HepG2 (cell line): ENCODE measurements at regions not wholly inside any gene's neighbourhood (a gene's known extent, or its start where the extent isn't known, plus 50 kb on each side); places are given as distances from the start of the nearest gene placed in this dataset.

Experiments used
- ATAC-seq: fragments of 200-7000 bp; cut with Tn5 transposase; 3 replicates; pipeline ENCODE4 v1.9.1; 2020; ENCODE audit warnings: mild to moderate bottlenecking, moderate library complexity
- BruUV-seq: library from RNA; stranded (reverse); fragments of 400-500 nt; replicated peaks from 2 replicates; lab custom pipeline; 2021; lab: Mats Ljungman, UMichigan
- CTCF ChIA-PET: fragments of 300-600 bp; formaldehyde crosslinking; extraction: SDS; loops from one replicate; lab custom pipeline; 2021; ENCODE audit warnings: low total read pairs, inconsistent platforms, low intra/inter-chr PET ratio; lab: Yijun Ruan, JAX
- POLR2A ChIA-PET: fragments of 350-600 bp; sonication (Branson Sonifier 250); formaldehyde crosslinking; loops from one replicate; lab custom pipeline; 2020; ENCODE audit warnings: antibody characterized with exemption, inconsistent platforms; lab: Yijun Ruan, JAX
- DNase-seq: peaks from one replicate; pipeline ENCODE4 v3.0.0-alpha.2; 2015; ENCODE audit warnings: low spot score
- FAIRE-seq: peaks from 3 replicates; lab custom pipeline; 2011; peaks lifted over from hg19 to GRCh38; lab: Jason Lieb, UNC
- H2AFZ ChIP-seq: one replicate; pipeline ENCODE4 v1.6.1; 2011; ENCODE audit warnings: low read length, inconsistent platforms
- H3K27ac ChIP-seq: fragments of 300-600 bp; 3 replicates; pipeline ENCODE4 v1.8.0; 2011; ENCODE audit warnings: mixed run types, mild to moderate bottlenecking, mixed read lengths, low read length, inconsistent platforms; ENCODE audit not compliant: insufficient read depth; ENCODE audit errors: extremely low read length
- H3K27me3 ChIP-seq, 2 experiments: fragments of 200-600 bp in 1 of 2; 2 replicates in 1 of 2; 3 replicates in 1 of 2; pipeline versions ENCODE4 v1.6.0 to v1.8.0; 2011; ENCODE audit warnings: low read length in 2 of 2, mild to moderate bottlenecking in 2 of 2, moderate library complexity in 2 of 2, inconsistent platforms in 1 of 2; ENCODE audit not compliant: insufficient read depth in 2 of 2, control insufficient read depth in 1 of 2
- H3K36me3 ChIP-seq, 2 experiments: fragments of 200-600 bp in 1 of 2; replicated peaks in 1 of 2; 2 replicates in 1 of 2; 3 replicates in 1 of 2; pipeline versions ENCODE4 v1.5.1 to v1.8.0; 2011; ENCODE audit warnings: low read length in 2 of 2, inconsistent platforms in 1 of 2; ENCODE audit not compliant: insufficient read depth in 2 of 2, control insufficient read depth in 1 of 2
- H3K4me1 ChIP-seq: 2 replicates; pipeline ENCODE4 v1.5.1; 2012; ENCODE audit warnings: low read length, inconsistent platforms; ENCODE audit not compliant: insufficient read depth
- H3K4me2 ChIP-seq: 2 replicates; pipeline ENCODE4 v1.6.0; 2011; ENCODE audit warnings: low read depth, low read length, inconsistent platforms
- H3K4me3 ChIP-seq, 3 experiments: fragments of 200-600 bp in 1 of 3; sonication (generic), shearing (Covaris generic) in 1 of 3; replicated peaks in 1 of 3; 2 replicates each; pipeline ENCODE4 v1.5.1; 2011 to 2016; ENCODE audit warnings: low read length in 3 of 3, inconsistent platforms in 2 of 3, low read depth in 2 of 3, mild to moderate bottlenecking in 2 of 3, control low read depth in 1 of 3, mixed read lengths in 1 of 3; ENCODE audit not compliant: insufficient read depth in 1 of 3
- H3K79me2 ChIP-seq: one replicate; pipeline ENCODE4 v1.6.1; 2011; ENCODE audit warnings: low read length, inconsistent platforms; ENCODE audit not compliant: insufficient read depth
- H3K9ac ChIP-seq: 2 replicates; pipeline ENCODE4 v1.6.0; 2011; ENCODE audit warnings: mild to moderate bottlenecking, low read depth, low read length, inconsistent platforms; ENCODE audit not compliant: insufficient read depth
- H3K9me3 ChIP-seq: 2 replicates; pipeline ENCODE4 v1.5.1; 2012; ENCODE audit warnings: mild to moderate bottlenecking, low read length
- H4K20me1 ChIP-seq: 2 replicates; pipeline ENCODE4 v1.6.0; 2011; ENCODE audit warnings: inconsistent platforms, mild to moderate bottlenecking, low read length, moderate library complexity; ENCODE audit not compliant: insufficient read depth
- ARID5B ChIP-seq: IDR thresholded peaks from 2 replicates; pipeline ENCODE4 v1.4.0; 2020; ENCODE audit warnings: mild to moderate bottlenecking, missing genetic modification reagents
- EP300 ChIP-seq, 3 experiments: sonication (generic) in 1 of 3; formaldehyde crosslinking in 1 of 3; IDR thresholded peaks; 2 replicates each; pipeline versions ENCODE4 v1.5.1 to v1.6.1; 2011 to 2020; ENCODE audit warnings: low read depth in 2 of 3, low read length in 2 of 3, borderline replicate concordance in 1 of 3, improper control_type of control experiment in 1 of 3, mild to moderate bottlenecking in 1 of 3, missing genetic modification reagents in 1 of 3, moderate library complexity in 1 of 3
- FOSL1 ChIP-seq: sonication (generic); formaldehyde crosslinking; IDR thresholded peaks from 2 replicates; pipeline ENCODE4 v1.9.0; 2021; ENCODE audit warnings: missing genetic modification reagents, borderline replicate concordance
- FOSL2 ChIP-seq: sonication (generic); formaldehyde crosslinking; IDR thresholded peaks from 2 replicates; pipeline ENCODE4 v1.4.0; 2020; ENCODE audit warnings: missing genetic modification reagents
- GATAD2A ChIP-seq: IDR thresholded peaks from 2 replicates; pipeline ENCODE4 v1.6.1; 2016
- MED1 ChIP-seq: sonication (generic); formaldehyde crosslinking; IDR thresholded peaks from 2 replicates; pipeline ENCODE4 v1.4.0; 2020; ENCODE audit warnings: missing genetic modification reagents
- NR2F1 ChIP-seq, 2 experiments: fragments of 450-650 bp in 1 of 2; formaldehyde crosslinking in 1 of 2; IDR thresholded peaks; 2 replicates each; pipeline versions ENCODE4 v1.5.0 to v1.6.1; 2016 to 2020; ENCODE audit warnings: mild to moderate bottlenecking in 1 of 2, missing compliant biosample characterization in 1 of 2, missing genetic modification reagents in 1 of 2, moderate library complexity in 1 of 2
- RARA ChIP-seq: IDR thresholded peaks from 2 replicates; pipeline ENCODE4 v1.6.1; 2016; ENCODE audit warnings: missing genetic modification reagents, missing compliant biosample characterization
- RXRB ChIP-seq: IDR thresholded peaks from 2 replicates; pipeline ENCODE4 v1.6.1; 2016; ENCODE audit warnings: borderline replicate concordance, missing genetic modification reagents, missing compliant biosample characterization
- SPEN ChIP-seq: sonication (generic); formaldehyde crosslinking; IDR thresholded peaks from 2 replicates; pipeline ENCODE4 v1.5.1; 2020; ENCODE audit warnings: low read depth, mild to moderate bottlenecking, missing genetic modification reagents
- TP53 ChIP-seq: sonication (generic); formaldehyde crosslinking; conservative IDR thresholded peaks from 2 replicates; pipeline ENCODE4 v1.4.0; 2020; ENCODE audit warnings: missing genetic modification reagents
- ZNF432 ChIP-seq: sonication (generic); formaldehyde crosslinking; IDR thresholded peaks from 2 replicates; pipeline ENCODE4 v1.5.0; 2020; ENCODE audit warnings: missing genetic modification reagents, mild to moderate bottlenecking, borderline replicate concordance
- ZNF496 ChIP-seq: sonication (generic); formaldehyde crosslinking; IDR thresholded peaks from 2 replicates; pipeline ENCODE4 v1.8.1; 2023; ENCODE audit warnings: mild to moderate bottlenecking, moderate library complexity, missing genetic modification reagents; ENCODE audit not compliant: insufficient replicate concordance
- ZNF552 ChIP-seq: sonication (generic); formaldehyde crosslinking; IDR thresholded peaks from 2 replicates; pipeline ENCODE4 v1.9.0; 2022; ENCODE audit warnings: missing genetic modification reagents, mild to moderate bottlenecking, borderline replicate concordance
- ZZZ3 ChIP-seq: sonication (generic); formaldehyde crosslinking; IDR thresholded peaks from 2 replicates; pipeline ENCODE4 v1.4.0; 2020; ENCODE audit warnings: missing genetic modification reagents, mild to moderate bottlenecking, borderline replicate concordance
- WGBS: methylation state at CpG from one replicate; pipeline ENCODE4 v1.1.6; 2017; ENCODE audit warnings: low lambda C conversion rate; 5-methylcytosine and 5-hydroxymethylcytosine counted together
- in situ Hi-C: cut with HindIII; loops from 2 replicates; pipeline ENCODE4 v1.10.0; 2017; ENCODE audit warnings: low pct_unique_long_range_greater_than_20kb; ENCODE audit not compliant: extremely low pct_ligation_motif_present
- intact Hi-C: fragments of 100-400 bp; cut with micrococcal nuclease; formaldehyde crosslinking; loops from one replicate; pipeline ENCODE4 v1.10.0; 2022; ENCODE audit not compliant: unreplicated experiment
- TF ChIP-seq, protein P1 (sequence below): sonication (generic); formaldehyde crosslinking; IDR thresholded peaks from 2 replicates; pipeline ENCODE4 v1.4.0; 2020; ENCODE audit warnings: missing genetic modification reagents, borderline replicate concordance

DNA sequence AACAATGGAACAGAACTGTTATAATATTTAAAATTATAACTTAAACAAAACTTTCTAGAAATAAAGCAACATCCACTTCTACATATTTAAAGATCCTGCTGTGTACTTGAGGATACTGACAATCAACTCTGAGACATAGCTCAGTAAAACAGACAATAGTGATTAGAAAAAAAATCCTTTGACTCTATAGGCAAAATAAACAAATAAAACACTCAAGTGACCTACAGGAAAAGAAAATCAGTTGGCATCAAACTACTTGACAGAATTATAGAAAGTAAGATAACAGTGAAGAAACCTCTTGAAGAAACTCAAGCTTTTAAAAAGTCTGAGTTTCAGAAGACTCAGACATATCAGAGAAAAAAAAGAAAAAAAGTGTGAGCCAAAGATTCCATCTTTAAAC is 55.9 kb upstream of the THOC2 start (continued):
- no peak for TF ChIP-seq SPEN (CRISPR knock-in tag)

GRCh38 chrX:123797543-123798447 is 62.1 kb upstream of the XIAP start:
- 0 out of 2 replicates have a peak overlapping the region, but pooled peaks have one; percentile 7 for H3K4me2 ChIP-seq
- H2AFZ ChIP-seq, result no peak overlapping the region
- 95% methylated on average over 5 of the region's 8 CpGs for WGBS
- FAIRE-seq, result no peak
- no peak overlapping the region for H3K27ac ChIP-seq
- in situ Hi-C loops, result no loop called here
- no peak overlapping the region for H3K4me3 ChIP-seq
- H3K4me1 ChIP-seq, result peaks cover 37% of the 10 kb centered on the region
- H3K27me3 ChIP-seq, result no peaks in the 10 kb centered on the region
- no peaks in the 10 kb centered on the region for H3K79me2 ChIP-seq
- no TSS peak for BruUV-seq
- H3K36me3 ChIP-seq, result no peaks in the 10 kb centered on the region
- intact Hi-C loops, result no loop called here
- peak; percentile 88 for ATAC-seq
- DNase-seq, result peak; percentile 66
- H3K9me3 ChIP-seq, result no peaks in the 10 kb centered on the region
- CTCF ChIA-PET, result no interaction called here
- H3K9ac ChIP-seq, result no peak overlapping the region
- POLR2A ChIA-PET, result interaction anchor here (0.6 to 1.1 kb wide), 5 partner anchors 17 to 32 kb away, joined by 3 to 5 read pairs (median 3); no protein-coding TSS in a partner anchor
- H4K20me1 ChIP-seq, result no peaks in the 10 kb centered on the region
- TF ChIP-seq TP53 (CRISPR knock-in tag) (no peak), ZZZ3 (no peak), MED1 (CRISPR knock-in tag) (peak; percentile 39; the same call in 1 of the 2 replicates), ZNF432 (no peak), RARA (0 out of 2 replicates have a peak, but pooled peaks have one; percentile 8), ARID5B (0 out of 2 replicates have a peak, but pooled peaks have one; percentile 15), NR2F1 (CRISPR knock-in tag; IDR thresholded peaks at IDR 0.05) (no peak), RXRB (CRISPR knock-in tag) (peak; percentile 57), EP300 (IDR thresholded peaks at IDR 0.05; ENCODE audit: low read depth in 2 of 2, low read length in 2 of 2) (peak in 1 of 2 experiments; percentile 25; a peak in 1 of 4 replicates), EP300 (CRISPR knock-in tag; IDR thresholded peaks at IDR 0.05; ENCODE audit: borderline replicate concordance) (no peak), ZNF496 (CRISPR knock-in tag) (no peak), FOSL2 (CRISPR knock-in tag) (peak; percentile 89), FOSL1 (peak; percentile 27; the same call in 1 of the 2 replicates), ZNF552 (no peak), GATAD2A (peak; percentile 41; the same call in 1 of the 2 replicates)
- TF ChIP-seq, protein P1, sequence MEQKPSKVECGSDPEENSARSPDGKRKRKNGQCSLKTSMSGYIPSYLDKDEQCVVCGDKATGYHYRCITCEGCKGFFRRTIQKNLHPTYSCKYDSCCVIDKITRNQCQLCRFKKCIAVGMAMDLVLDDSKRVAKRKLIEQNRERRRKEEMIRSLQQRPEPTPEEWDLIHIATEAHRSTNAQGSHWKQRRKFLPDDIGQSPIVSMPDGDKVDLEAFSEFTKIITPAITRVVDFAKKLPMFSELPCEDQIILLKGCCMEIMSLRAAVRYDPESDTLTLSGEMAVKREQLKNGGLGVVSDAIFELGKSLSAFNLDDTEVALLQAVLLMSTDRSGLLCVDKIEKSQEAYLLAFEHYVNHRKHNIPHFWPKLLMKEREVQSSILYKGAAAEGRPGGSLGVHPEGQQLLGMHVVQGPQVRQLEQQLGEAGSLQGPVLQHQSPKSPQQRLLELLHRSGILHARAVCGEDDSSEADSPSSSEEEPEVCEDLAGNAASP (CRISPR knock-in tag), result peak; percentile 73; the same call in 1 of the 2 replicates
